GM21737 (cell line): ENCODE measurements at regions not wholly inside any gene's neighbourhood (a gene's known extent, or its start where the extent isn't known, plus 50 kb on each side); places are given as distances from the start of the nearest gene placed in this dataset.

ENCODE experiments used
- ATAC-seq: cut with Tn5 transposase; IDR thresholded peaks from one replicate; pipeline ENCODE4 v1.9.1; 2021; ENCODE audit warnings: mild to moderate bottlenecking, moderate library complexity; ENCODE audit not compliant: unreplicated experiment

DNA sequence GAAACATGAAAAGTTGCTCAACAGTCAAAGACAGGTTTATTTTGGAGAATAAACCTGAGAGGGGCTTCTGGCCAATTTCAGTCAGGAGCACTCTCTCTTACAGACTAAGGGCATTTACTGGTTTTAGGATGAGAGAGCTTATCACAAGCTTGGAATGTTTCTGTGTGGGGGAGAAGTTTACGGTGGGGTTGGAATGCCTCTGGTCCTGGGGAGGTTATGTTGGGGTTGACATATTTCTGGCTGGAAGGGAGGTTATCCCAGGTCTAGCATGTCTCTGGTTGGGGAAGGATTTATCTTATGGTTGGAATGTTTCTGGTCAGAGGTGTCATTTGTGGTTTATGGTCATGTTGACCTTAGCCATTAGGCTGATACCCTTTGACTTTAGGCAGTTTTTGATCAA lies 1867.3 kb downstream of the EFNA5 start:
- no peak for ATAC-seq

DNA sequence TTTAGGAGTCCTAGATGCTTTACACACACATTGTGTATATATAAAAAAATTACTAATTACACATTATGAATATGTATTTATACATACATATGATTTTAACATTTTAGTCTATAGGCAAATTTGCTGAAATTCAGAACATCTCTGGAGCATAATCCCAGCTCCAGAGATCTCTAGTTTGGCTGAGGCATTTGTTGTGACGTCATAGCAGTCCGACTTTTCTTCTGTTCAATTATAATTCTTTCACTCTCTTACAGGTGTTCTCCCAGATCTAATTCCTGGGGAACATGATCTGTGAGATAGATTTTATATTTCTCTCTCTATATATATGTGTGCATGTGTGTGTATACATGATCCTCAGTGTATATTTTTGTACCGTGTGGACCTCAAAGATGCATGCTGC lies 1876.2 kb downstream of the EFNA5 start:
- ATAC-seq = no peak

DNA sequence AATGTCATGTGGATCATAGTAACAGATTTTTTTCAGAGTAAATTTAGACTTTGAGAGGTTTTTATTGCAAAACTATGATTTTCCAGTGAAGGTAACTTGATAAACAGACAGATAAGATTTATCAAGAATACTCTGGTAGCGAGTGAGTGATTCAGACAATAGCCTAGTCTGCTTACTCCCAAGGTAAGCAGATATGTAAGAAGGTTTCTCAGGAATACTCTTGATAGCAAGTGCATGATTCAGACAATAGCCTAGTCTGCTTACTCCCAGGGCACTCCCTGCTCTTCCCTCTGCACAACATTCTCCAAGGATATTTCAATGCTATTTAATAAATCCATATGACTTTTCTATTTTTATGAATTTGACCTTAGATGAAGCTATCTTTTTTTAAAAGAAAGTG lies 1881.5 kb downstream of the EFNA5 start:
- no peak for ATAC-seq

DNA sequence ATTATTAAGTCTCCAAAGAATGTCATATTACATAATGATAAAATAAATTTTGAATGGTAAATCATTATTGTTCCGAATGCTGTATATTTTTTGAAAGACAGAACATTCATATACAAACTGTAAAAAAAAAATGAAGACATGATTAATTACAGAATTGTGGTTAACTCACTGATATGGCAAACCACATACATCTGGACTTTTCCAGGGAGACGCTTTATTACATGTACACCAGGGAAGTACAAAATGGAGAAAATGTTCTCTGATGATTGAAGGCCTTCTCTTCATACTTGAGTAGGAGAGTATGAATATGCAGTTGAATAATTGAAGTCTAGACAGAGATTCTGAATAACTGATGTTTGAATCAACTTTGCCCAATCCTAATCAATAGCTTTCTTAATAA lies 1886.9 kb downstream of the EFNA5 start:
- no peak for ATAC-seq

DNA sequence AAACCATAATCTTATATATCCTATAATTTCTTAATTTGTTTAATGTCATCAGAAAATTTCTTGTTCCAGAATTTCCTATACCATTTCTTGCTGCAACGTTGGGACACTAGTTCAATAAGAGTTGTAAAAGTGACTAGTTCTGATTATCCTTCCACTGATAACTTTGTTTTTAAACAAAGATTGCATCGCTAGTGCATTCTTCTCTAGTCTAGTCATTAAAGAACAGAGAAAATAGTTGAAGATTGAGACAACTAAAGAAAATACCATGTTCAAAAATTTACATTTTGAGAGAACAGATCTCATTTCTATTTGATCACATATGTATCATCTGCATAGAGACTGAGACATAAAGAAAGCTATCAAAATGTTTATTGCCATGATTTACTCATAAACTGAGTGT lies 1888.2 kb downstream of the EFNA5 start:
- no peak for ATAC-seq

DNA sequence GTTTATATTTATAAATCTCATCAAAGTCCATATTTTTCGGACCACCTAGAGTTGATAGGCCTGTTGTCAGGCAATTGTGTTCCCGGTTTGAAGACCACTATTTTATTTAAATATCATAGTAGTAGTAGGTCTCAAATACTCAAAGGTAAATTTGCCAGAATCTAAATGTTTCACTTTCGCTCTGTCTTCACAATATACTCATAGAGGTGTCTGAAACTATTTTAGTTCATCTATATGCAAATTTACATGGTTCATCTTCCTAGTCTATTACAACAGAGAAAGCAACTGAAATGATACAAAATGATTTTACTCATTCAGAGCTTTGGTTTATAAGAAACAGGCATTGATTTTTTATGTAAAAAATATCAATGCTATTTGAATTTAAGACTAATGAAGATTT lies 1897.5 kb downstream of the EFNA5 start:
- ATAC-seq = no peak

DNA sequence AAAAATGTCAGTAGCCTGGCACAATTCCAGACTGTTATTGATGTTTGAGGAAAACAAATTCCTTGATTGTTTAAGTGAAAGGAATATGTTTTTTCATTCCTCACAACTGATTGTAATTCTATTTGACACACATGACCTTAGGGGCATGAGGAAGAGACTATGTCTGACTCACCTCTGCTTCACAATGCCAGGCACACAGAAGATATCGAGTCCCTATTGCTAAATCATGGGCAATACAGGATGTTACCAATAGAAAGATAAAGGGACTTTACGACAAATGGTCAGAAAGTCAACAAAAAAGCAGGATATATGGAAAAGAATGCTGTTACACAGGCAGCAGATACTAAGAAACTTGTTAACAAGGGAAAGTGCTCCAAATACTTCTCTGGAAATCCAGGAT lies 1903.5 kb downstream of the EFNA5 start:
- no peak for ATAC-seq

DNA sequence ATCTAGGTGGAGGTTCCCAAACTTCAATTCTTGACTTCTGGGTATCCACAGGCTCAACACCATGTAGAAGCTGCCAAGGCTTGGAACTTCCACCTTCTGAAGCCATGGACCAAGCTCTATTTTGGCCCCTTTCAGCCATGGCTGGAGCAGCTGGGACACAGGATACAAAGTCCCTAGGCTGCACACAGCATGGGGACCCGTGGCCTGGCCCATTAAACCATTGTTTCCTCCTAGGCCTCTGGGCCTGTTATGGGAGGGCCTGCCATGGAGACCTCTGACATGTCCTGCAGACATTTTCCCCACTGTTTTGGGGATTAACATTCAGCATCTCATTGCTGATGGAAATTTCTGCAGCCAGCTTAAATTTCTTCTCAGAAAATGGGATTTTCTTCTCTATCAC lies 1908.0 kb downstream of the EFNA5 start:
- ATAC-seq = no peak

DNA sequence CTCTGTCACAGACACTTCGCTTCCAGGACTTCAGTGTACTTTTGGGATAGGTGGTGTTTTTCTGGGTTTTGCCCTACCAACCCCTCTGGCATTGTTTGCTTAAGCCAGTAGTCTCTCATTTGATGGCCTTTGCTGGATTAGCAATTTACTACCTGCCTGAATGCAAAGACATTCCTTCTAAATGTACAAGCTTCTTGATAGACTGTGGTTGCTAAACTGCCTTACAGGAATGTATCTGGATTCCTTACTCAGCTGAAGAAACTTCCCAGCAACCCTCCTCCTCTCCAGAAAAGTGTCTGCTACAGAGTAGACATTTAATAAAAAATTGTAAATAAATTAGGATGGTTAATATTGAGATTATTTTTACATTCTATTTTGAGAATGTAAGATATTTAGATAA lies 1916.7 kb downstream of the EFNA5 start:
- no peak for ATAC-seq

DNA sequence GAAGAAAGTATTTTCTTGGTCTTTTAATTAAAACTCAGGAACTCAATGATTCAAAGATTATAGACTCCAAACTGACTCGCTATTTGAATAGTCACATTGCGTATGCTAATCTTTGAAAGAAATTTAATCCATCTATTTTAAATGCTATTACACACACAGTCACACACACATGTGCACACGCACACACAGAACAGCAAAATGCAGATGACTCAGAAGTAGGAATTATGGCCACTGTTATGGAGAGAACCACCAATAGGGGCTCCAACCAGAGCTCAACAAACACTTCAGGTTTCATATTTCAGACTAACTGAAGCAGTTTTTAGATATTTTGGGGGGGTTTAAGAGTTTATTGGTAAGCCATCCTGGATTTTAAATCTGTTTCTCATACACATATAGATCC lies 1917.9 kb downstream of the EFNA5 start:
- no peak for ATAC-seq

DNA sequence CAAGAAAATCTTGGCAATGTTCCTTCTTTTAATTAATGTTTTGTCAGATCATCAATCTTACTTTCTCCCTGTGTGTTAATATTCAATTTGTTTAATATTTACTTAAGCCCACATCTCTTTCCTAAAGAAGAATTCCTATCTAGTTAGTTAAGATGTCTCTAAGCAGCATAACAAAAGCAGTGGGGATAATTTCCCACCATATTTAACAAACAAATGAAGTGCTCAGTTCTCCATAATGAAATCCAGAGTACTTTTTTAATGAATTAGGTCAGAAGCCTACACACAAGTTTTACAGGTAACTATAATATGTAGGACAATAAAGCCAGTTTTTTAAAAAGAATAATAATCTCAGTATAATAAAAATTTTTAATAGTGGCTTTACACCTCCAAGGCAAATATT lies 1918.8 kb downstream of the EFNA5 start:
- no peak for ATAC-seq

DNA sequence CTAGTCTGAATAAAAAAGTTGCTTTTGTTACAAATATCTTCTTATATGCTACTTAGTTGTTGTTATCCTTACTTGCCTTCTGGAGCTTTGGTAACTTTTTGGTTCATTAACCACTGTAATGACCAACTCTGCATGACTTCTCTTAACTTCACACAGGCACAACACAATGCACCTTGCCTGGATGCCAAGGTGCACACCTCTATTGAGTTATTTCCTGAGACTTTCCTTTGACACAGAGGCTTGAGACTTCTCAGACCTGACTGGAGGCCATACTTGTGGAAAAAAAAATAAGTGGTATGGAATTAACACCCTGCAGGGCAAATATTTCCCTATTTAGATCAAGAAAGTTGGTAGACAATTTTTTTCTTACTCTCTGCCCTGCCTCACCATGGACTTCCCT lies 1925.6 kb downstream of the EFNA5 start:
- no peak for ATAC-seq

DNA sequence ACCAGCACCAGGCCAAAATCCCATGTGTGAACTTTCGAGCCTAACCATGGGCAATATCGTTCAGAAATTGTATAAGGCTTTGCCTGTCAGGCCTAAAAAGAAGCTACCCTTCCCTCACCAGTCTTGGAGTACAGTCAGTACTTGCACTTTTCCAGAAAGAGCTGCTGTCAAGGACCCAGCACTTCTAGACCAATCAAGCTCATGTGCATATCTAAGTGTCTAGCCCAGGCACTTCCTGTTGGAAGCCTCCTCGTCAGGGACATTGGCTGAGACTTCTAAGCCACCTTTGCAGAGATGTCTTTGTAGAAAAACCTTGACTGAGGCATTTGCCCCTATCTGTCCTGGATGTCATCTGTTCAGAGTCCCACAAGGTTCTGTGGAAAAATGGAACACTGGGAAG lies 1930.5 kb downstream of the EFNA5 start:
- no peak for ATAC-seq

DNA sequence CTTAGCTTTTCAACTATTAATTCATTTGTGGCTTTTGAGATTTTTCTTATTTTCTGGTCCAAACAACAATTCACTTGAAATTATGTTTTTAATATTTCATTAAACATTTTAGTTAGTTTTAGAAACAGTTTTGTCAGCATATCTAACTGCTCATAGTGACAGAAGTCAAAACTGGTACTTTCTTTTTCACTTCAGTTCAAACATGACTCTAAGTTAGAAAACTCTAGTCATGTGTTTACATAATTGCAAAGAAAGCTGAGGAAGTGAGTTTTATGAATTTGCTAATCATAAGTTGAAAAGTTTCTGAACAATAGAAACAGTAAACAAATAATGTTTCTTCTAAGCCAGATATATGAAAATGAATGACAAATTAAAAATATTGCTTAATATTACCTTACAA lies 1931.0 kb downstream of the EFNA5 start:
- ATAC-seq = no peak

DNA sequence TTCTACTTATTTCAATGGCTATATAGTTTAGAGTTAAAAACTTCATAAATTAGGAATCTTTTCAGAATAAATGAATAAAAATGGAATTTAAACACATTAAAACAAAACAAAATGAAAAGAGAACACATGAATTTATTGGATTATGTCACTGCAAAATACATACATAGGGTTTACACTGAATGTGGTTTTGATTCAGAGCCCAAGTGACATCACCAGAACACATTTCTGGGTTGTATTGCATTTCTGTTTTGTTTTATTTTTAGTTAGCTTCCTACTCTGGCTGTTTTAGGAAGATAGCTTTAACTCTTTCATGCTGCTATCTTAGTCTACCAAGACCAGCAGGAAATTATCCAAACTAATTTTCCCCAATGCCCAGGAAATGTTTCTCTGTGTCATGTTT lies 1935.0 kb downstream of the EFNA5 start:
- ATAC-seq = no peak

DNA sequence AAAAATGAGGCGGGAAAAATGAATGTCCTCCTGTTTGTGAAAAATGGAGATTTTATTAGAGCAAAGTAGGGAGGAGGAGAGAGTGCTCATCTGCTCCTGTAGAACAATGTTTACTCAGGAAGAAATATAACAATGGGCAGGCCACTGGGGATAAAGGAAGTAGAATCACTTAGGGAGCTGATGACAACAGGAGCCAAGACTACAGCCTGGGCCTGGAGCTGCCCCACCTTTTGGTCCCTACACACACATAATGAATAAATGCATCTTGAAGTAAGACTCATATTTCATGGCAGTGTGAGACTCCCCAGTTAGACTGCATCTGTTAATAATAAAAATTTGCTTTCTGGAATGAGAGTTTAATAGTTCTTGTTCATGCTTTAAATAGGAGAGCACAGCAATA lies 1939.8 kb downstream of the EFNA5 start:
- ATAC-seq = no peak

DNA sequence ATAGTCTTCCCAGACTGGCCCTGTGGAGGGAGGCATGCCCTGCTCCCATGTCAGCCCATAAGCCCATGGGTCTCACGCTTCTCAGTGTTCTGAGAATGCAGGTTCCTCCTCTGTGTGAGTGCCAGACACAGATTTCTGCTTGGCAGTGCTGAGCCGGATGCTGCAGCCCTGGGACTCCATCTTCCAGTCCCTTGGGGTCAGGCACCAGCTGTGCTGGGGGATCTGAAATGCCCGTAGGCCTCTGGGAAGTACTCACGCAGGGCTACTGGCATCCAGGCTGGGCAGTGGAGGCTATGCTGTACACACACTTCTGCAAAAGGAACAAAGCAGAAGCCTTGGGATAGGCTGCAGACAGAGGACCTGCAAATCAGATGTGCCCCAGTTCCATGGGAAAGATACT lies 1944.6 kb downstream of the EFNA5 start:
- ATAC-seq = no peak

DNA sequence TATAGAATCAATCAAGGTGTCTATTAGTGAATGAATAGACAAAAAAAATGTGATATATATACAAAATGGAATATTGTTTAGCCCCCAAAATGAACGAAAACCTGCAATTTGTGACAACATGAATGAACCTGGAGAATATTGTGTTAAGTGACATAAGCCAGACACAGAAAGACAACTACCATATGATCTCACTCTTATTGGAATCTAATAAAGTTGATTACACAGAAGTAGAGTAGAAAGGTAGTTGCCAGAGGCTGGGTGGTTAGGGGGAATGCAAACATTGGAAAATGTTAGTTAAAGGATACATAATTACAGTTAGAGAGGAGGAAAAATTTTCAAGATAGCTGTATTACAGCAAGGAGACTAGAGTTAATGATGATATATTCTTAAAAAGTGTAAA lies 1962.3 kb downstream of the EFNA5 start:
- ATAC-seq = no peak

DNA sequence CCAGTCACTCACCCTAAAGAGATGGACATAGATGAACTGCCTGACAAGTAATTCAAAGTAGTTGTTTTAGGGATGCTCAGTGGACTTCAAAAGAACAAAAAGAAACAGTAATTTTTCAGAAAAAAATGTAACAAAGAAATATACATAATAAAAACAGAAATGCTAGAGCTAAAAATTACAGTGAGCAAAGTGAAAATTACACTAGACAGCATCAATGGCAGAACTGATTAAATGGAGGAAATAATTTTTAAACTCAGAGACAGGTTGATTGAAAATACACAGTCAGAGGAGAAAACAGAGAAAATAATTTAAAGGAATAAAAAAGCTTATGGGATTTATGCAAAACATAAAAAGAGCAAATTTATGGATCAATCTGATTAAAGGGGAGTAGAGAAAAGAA lies 1968.4 kb downstream of the EFNA5 start:
- ATAC-seq = no peak

DNA sequence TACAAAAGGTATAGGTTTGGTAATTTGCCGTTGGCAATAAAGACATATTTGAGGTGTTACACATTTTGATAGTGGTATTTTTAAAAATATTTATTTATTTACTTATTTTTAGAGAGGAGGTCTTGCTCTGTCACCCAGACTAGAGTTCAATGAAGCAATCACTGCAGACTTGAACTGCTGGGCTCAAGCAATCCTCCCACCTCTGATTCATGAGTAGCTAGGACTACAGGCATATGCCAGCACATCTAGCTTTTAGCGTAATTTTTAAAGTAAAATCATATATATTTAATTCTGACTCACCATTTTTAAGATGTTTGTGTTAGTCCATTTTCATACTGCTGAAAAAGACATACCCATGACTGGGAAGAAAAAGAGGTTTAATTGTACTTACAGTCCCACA lies 1974.3 kb downstream of the EFNA5 start:
- no peak for ATAC-seq

DNA sequence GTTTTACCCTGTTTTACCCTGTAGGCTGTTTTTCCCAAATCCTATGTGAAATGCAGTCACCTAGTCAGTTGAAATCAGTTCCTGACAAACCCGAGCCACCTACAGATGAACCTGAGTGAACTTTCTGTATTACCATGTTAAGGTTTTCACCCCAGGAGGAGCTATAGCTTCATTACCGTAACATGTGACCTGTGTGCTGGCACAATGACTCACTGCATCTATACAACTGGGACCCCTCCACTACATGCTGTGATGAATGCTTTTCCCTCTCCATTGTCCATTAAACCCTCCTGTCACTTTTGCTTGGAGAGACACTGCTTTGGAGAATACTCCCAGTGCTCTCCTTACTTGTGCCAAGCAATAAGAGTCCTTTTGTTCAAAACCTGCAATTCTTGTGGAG lies 1974.8 kb downstream of the EFNA5 start:
- no peak for ATAC-seq

DNA sequence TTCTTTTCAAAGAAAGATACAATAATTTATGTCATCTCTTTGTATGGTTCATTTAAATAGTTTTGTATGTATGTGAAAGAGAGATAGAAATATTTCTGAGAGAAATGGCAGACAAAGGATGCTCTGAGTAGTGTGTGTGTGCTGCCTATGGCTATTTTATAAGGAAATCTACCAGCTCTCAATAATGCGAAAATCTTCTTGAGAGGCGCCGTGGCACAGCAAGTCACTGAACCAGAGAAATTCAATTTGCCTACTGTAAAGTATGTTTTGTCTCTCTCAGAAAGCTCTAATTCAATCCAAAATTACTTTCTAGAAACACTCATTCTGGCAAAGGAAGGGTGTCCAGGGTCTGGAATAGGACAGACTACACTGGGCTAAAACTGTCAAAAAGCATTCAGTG lies 1981.1 kb downstream of the EFNA5 start:
- ATAC-seq = no peak

DNA sequence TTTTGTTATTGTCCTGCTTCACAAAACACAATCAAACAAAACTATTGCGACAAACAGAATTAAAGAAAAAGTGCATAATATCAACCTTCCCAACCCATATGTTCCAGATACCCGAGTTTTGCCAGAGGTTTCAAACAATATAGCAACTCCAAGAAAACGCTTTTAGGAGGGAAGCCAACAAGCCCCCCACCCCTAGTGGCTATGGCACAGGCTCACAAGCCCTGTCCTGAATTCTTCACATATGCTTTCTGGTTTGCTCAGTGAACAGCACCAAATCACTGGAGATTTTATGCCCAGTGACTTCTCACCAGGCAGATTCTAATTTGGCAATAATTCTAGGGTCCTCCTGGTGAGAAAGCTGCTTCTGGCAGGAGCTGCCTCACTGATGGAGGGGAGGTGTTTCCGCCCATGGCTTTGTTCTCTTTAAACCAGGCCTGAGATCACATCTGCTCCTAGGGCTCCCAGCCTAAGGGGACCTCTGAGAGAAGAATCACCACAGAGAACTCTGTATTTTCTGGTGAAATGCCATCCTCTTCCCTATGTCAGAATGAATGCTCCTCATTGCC lies 1982.4 kb downstream of the EFNA5 start:
- ATAC-seq = no peak

DNA sequence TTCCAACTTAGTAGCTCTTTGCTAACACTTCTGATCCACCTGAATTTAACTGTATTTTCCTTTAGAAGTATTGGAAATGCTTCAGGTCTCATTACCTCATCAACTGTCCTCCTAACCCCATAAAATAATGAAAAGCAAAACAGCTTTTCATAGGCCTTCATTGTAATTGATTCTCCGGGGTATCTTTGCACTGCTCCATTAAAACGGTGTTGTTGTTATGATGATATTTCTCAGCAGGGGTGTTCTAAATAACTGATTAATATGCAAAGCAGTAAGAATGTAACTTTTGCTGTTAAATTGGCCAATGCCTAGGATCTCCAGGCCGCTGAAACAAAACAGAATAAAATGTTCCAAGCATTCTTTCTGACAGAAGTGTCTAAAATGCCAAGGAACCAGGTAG lies 1983.2 kb downstream of the EFNA5 start:
- no peak for ATAC-seq
